Liver (tissue), 8 donors: ENCODE measurements at regions not wholly inside any gene's neighbourhood (a gene's known extent, or its start where the extent isn't known, plus 50 kb on each side); places are given as distances from the start of the nearest gene placed in this dataset.

Experiments used
- DNase-seq: peaks from one replicate; pipeline ENCODE4 v3.0.0-alpha.2; 2017; ENCODE audit warnings: low spot score
- H3K27ac ChIP-seq, 2 donors: one replicate each; pipeline ENCODE4 v1.7.0; 2013; ENCODE audit warnings: inconsistent platforms in 2 of 2, low read length in 2 of 2, control low read depth in 1 of 2, low read depth in 1 of 2, mild to moderate bottlenecking in 1 of 2
- H3K27me3 ChIP-seq, 4 donors: one replicate each; pipeline versions ENCODE4 v1.6.1 to v1.7.0; 2013; ENCODE audit warnings: low read length in 3 of 4, inconsistent platforms in 1 of 4, mild to moderate bottlenecking in 1 of 4, moderate library complexity in 1 of 4; ENCODE audit not compliant: control insufficient read depth in 4 of 4, insufficient read depth in 4 of 4
- H3K36me3 ChIP-seq, 4 donors: one replicate each; pipeline versions ENCODE4 v1.6.1 to v1.7.0; 2013; ENCODE audit warnings: low read length in 3 of 4, mild to moderate bottlenecking in 3 of 4, low read depth in 1 of 4, moderate library complexity in 1 of 4; ENCODE audit not compliant: control insufficient read depth in 4 of 4, insufficient read depth in 3 of 4
- H3K4me1 ChIP-seq, 4 donors: one replicate each; pipeline versions ENCODE4 v1.6.1 to v1.7.0; 2013; ENCODE audit warnings: low read length in 3 of 4, mild to moderate bottlenecking in 3 of 4, moderate library complexity in 1 of 4; ENCODE audit not compliant: control insufficient read depth in 4 of 4, insufficient read depth in 4 of 4
- H3K4me3 ChIP-seq, 3 donors: one replicate each; pipeline versions ENCODE4 v1.6.1 to v1.7.0; 2013; ENCODE audit warnings: low read length in 3 of 3, control low read depth in 1 of 3, low read depth in 1 of 3, mild to moderate bottlenecking in 1 of 3
- H3K9ac ChIP-seq, 2 donors: one replicate each; pipeline ENCODE4 v1.7.0; 2013; ENCODE audit warnings: low read length in 2 of 2, mild to moderate bottlenecking in 2 of 2, moderate library complexity in 2 of 2, control low read depth in 1 of 2, low read depth in 1 of 2
- H3K9me3 ChIP-seq, 4 donors: one replicate each; pipeline versions ENCODE4 v1.6.1 to v1.7.0; 2013; ENCODE audit warnings: low read length in 3 of 4; ENCODE audit not compliant: control insufficient read depth in 4 of 4
- EGR1 ChIP-seq, 2 donors: IDR thresholded peaks; 2 replicates each; pipeline ENCODE4 v1.6.1; 2016 to 2018; ENCODE audit warnings: antibody characterized with exemption in 2 of 2, low read depth in 2 of 2
- FOXA1 ChIP-seq: IDR thresholded peaks from 2 replicates; pipeline ENCODE4 v1.6.1; 2016; ENCODE audit warnings: antibody characterized with exemption
- FOXA2 ChIP-seq: IDR thresholded peaks from 2 replicates; pipeline ENCODE4 v1.6.1; 2016; ENCODE audit warnings: antibody characterized with exemption
- GABPA ChIP-seq, 2 donors: IDR thresholded peaks in 1 of 2; conservative IDR thresholded peaks in 1 of 2; 2 replicates each; pipeline ENCODE4 v1.6.1; 2016; ENCODE audit warnings: antibody characterized with exemption in 2 of 2, mild to moderate bottlenecking in 1 of 2, moderate library complexity in 1 of 2
- HNF4A ChIP-seq, 2 donors: conservative IDR thresholded peaks; 2 replicates each; pipeline ENCODE4 v1.6.1; 2016; ENCODE audit warnings: antibody characterized with exemption in 2 of 2, mild to moderate bottlenecking in 2 of 2
- HNF4G ChIP-seq: IDR thresholded peaks from 2 replicates; pipeline ENCODE4 v1.6.1; 2016; ENCODE audit warnings: antibody characterized with exemption
- JUND ChIP-seq, 2 donors: IDR thresholded peaks; 2 replicates each; pipeline ENCODE4 v1.6.1; 2016; ENCODE audit warnings: antibody characterized with exemption in 2 of 2
- NR2F2 ChIP-seq: IDR thresholded peaks from 2 replicates; pipeline ENCODE4 v1.6.1; 2016; ENCODE audit warnings: antibody characterized with exemption
- RAD21 ChIP-seq, 2 donors: IDR thresholded peaks; 2 replicates each; pipeline ENCODE4 v1.6.1; 2016; ENCODE audit warnings: antibody characterized with exemption in 2 of 2, mild to moderate bottlenecking in 2 of 2
- RXRA ChIP-seq, 2 donors: IDR thresholded peaks; 2 replicates each; pipeline ENCODE4 v1.6.1; 2017 to 2018; ENCODE audit warnings: antibody characterized with exemption in 2 of 2, mild to moderate bottlenecking in 1 of 2
- SP1 ChIP-seq: IDR thresholded peaks from 2 replicates; pipeline ENCODE4 v1.6.1; 2018; ENCODE audit warnings: antibody characterized with exemption, mild to moderate bottlenecking
- TAF1 ChIP-seq: conservative IDR thresholded peaks from 2 replicates; pipeline ENCODE4 v1.6.1; 2016; ENCODE audit warnings: antibody characterized with exemption, mild to moderate bottlenecking
- YY1 ChIP-seq: IDR thresholded peaks from 2 replicates; pipeline ENCODE4 v1.6.1; 2016; ENCODE audit warnings: antibody characterized with exemption, mild to moderate bottlenecking
- WGBS: extraction: QIAGEN DNeasy Blood & Tissue Kit; methylation state at CpG from one replicate; pipeline ENCODE4 v1.1.7; 2013; 5-methylcytosine and 5-hydroxymethylcytosine counted together
- TF ChIP-seq, protein P1 (sequence below): IDR thresholded peaks from 2 replicates; pipeline ENCODE4 v1.6.1; 2016; ENCODE audit warnings: antibody characterized with exemption
- TF ChIP-seq, protein P2 (sequence below): IDR thresholded peaks from 2 replicates; pipeline ENCODE4 v1.6.1; 2016; ENCODE audit warnings: antibody characterized with exemption, mild to moderate bottlenecking
- TF ChIP-seq, protein P3 (sequence below): fragments of 150-350 bp; IDR thresholded peaks from 2 replicates; pipeline ENCODE4 v1.5.1; 2017; ENCODE audit warnings: improper control_type of control experiment, low read depth, low read length; ENCODE audit not compliant: missing input control
- TF ChIP-seq, protein P4 (sequence below): IDR thresholded peaks from 2 replicates; pipeline ENCODE4 v1.6.1; 2016; ENCODE audit warnings: antibody characterized with exemption
- TF ChIP-seq, protein P5 (sequence below): IDR thresholded peaks from 2 replicates; pipeline ENCODE4 v1.6.1; 2016; ENCODE audit warnings: antibody characterized with exemption
- donor health status: healthy.
- donor health status: healthy.
- donor health status: healthy.
- donor health status: healthy.
- donor health status: healthy.

DNA sequence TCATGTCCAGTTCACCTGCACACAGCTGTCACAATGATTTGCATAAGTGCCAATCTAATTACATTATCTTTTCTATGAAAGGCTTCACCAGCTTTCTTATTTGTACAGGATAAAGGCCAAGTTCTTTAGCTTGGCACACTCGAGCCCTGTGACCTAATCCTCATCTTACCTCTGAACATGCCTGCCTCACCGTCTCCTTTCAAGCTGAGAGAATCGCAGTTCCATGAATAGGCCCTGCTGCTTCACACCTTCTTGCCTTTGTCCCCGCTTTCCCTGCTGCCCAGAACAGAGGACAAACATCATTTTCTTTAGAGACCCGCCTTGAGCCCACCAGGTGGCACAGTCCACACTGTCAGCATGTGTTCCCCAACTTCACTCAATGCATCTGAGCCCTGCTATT, 1094.7 kb downstream of the BCL11A start:
- no peaks in the 10 kb centered on the region for H3K27me3 ChIP-seq
- DNase-seq, result no peak

DNA sequence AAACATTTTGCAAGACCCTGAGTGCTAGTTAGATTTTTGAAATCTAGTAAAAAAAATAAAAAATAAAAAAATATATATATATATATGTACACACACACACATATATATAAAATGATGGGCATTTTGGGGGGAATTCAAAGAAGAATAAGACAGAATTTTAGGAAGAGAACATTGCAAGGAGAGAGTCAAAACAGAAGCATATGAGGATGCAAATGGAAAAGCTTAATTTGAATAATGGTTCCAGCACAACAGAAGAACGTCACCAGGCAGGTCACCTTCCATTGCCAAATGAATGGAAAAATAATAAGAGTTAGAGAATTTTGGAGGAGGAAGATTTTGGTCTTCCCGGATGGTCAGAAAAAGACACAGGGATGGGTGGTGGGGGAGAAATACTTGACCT, 1097.2 kb downstream of the BCL11A start:
- Histone ChIP-seq H3K9me3 (no peaks in the 10 kb centered on the region), H3K27me3 (no peaks in the 10 kb centered on the region), H3K9ac (no peak overlapping the region), H3K36me3 (no peaks in the 10 kb centered on the region), H3K4me3 (no peak overlapping the region), H3K27ac (no peak overlapping the region), H3K4me1 (no peaks in the 10 kb centered on the region)
- DNase-seq, result no peak
- WGBS, result 82% methylated on average over 2 of the region's 2 CpGs
- TF ChIP-seq FOXA2, result no peak
- no peak for TF ChIP-seq NR2F2
- TF ChIP-seq, protein P1, sequence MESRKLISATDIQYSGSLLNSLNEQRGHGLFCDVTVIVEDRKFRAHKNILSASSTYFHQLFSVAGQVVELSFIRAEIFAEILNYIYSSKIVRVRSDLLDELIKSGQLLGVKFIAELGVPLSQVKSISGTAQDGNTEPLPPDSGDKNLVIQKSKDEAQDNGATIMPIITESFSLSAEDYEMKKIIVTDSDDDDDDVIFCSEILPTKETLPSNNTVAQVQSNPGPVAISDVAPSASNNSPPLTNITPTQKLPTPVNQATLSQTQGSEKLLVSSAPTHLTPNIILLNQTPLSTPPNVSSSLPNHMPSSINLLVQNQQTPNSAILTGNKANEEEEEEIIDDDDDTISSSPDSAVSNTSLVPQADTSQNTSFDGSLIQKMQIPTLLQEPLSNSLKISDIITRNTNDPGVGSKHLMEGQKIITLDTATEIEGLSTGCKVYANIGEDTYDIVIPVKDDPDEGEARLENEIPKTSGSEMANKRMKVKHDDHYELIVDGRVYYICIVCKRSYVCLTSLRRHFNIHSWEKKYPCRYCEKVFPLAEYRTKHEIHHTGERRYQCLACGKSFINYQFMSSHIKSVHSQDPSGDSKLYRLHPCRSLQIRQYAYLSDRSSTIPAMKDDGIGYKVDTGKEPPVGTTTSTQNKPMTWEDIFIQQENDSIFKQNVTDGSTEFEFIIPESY, result no peak
- no peak for TF ChIP-seq JUND (IDR thresholded peaks at IDR 0.05)
- no peak for TF ChIP-seq YY1
- TF ChIP-seq, protein P2, sequence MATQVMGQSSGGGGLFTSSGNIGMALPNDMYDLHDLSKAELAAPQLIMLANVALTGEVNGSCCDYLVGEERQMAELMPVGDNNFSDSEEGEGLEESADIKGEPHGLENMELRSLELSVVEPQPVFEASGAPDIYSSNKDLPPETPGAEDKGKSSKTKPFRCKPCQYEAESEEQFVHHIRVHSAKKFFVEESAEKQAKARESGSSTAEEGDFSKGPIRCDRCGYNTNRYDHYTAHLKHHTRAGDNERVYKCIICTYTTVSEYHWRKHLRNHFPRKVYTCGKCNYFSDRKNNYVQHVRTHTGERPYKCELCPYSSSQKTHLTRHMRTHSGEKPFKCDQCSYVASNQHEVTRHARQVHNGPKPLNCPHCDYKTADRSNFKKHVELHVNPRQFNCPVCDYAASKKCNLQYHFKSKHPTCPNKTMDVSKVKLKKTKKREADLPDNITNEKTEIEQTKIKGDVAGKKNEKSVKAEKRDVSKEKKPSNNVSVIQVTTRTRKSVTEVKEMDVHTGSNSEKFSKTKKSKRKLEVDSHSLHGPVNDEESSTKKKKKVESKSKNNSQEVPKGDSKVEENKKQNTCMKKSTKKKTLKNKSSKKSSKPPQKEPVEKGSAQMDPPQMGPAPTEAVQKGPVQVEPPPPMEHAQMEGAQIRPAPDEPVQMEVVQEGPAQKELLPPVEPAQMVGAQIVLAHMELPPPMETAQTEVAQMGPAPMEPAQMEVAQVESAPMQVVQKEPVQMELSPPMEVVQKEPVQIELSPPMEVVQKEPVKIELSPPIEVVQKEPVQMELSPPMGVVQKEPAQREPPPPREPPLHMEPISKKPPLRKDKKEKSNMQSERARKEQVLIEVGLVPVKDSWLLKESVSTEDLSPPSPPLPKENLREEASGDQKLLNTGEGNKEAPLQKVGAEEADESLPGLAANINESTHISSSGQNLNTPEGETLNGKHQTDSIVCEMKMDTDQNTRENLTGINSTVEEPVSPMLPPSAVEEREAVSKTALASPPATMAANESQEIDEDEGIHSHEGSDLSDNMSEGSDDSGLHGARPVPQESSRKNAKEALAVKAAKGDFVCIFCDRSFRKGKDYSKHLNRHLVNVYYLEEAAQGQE, result no peak

More for the DNA sequence above, 1094.7 kb downstream of the BCL11A start:
- no peaks in the 10 kb centered on the region for H3K9me3 ChIP-seq
- H3K36me3 ChIP-seq, result no peaks in the 10 kb centered on the region
- H3K9ac ChIP-seq, result no peak overlapping the region
- TF ChIP-seq, protein P1, result no peak
- TF ChIP-seq RXRA (IDR thresholded peaks at IDR 0.05) (no peak), FOXA2 (no peak), TAF1 (no peak), NR2F2 (no peak), YY1 (no peak), EGR1 (IDR thresholded peaks at IDR 0.05; ENCODE audit: low read depth in 2 of 2) (no peak), FOXA1 (no peak), RAD21 (IDR thresholded peaks at IDR 0.05) (no peak), HNF4G (no peak), GABPA (IDR thresholded peaks at IDR 0.05 in 1 of 2, conservative IDR thresholded peaks at IDR 0.05 in 1 of 2) (no peak), JUND (IDR thresholded peaks at IDR 0.05) (no peak), SP1 (no peak), HNF4A (conservative IDR thresholded peaks at IDR 0.05) (no peak)
- TF ChIP-seq, protein P3, sequence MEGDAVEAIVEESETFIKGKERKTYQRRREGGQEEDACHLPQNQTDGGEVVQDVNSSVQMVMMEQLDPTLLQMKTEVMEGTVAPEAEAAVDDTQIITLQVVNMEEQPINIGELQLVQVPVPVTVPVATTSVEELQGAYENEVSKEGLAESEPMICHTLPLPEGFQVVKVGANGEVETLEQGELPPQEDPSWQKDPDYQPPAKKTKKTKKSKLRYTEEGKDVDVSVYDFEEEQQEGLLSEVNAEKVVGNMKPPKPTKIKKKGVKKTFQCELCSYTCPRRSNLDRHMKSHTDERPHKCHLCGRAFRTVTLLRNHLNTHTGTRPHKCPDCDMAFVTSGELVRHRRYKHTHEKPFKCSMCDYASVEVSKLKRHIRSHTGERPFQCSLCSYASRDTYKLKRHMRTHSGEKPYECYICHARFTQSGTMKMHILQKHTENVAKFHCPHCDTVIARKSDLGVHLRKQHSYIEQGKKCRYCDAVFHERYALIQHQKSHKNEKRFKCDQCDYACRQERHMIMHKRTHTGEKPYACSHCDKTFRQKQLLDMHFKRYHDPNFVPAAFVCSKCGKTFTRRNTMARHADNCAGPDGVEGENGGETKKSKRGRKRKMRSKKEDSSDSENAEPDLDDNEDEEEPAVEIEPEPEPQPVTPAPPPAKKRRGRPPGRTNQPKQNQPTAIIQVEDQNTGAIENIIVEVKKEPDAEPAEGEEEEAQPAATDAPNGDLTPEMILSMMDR, result no peak
- TF ChIP-seq, protein P4, sequence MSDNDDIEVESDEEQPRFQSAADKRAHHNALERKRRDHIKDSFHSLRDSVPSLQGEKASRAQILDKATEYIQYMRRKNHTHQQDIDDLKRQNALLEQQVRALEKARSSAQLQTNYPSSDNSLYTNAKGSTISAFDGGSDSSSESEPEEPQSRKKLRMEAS, result no peak
- TF ChIP-seq, protein P5, sequence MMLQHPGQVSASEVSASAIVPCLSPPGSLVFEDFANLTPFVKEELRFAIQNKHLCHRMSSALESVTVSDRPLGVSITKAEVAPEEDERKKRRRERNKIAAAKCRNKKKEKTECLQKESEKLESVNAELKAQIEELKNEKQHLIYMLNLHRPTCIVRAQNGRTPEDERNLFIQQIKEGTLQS, result no peak
- TF ChIP-seq, protein P2, result no peak
- no peak overlapping the region for H3K27ac ChIP-seq
- WGBS, result 45% methylated on average over 5 of the region's 5 CpGs
- no peaks in the 10 kb centered on the region for H3K4me1 ChIP-seq
- H3K4me3 ChIP-seq, result no peak overlapping the region
